ENCODE measurements at regions not wholly inside any gene's neighbourhood (a gene's known extent, or its start where the extent isn't known, plus 50 kb on each side); places are given as distances from the start of the nearest gene placed in this dataset.

GRCh38 chr6:27772261-27773001 lies 139.8 kb downstream of the OR2B2 start:
- Mint-ChIP-seq H3K36me3 (no peaks in the 10 kb centered on the region), H3K9me3 (no peaks in the 10 kb centered on the region), H3K4me1 (peaks cover 13% of the 10 kb centered on the region), H3K27me3 (peaks cover 30% of the 10 kb centered on the region), H3K27ac (peak overlapping the region; percentile 56), H3K4me3 (peak overlapping the region; percentile 48)
- peak; percentile 98 for ATAC-seq (ENCODE audit: low read depth)
- DNase-seq = peak; percentile 91
- POLR2A ChIA-PET = interaction anchor here (0.6 to 1.8 kb wide), 12 partner anchors 9 to 625 kb away, joined by 3 to 9 read pairs (median 4); a partner anchor contains a TSS

GRCh38 chr6:27771235-27771634 lies 141.0 kb downstream of the OR2B2 start:
- H3K9me3 Mint-ChIP-seq = no peaks in the 10 kb centered on the region
- ATAC-seq (ENCODE audit: low read depth) = no peak
- no peak for DNase-seq
- H3K27ac Mint-ChIP-seq = no peak overlapping the region
- no peak overlapping the region for H3K4me3 Mint-ChIP-seq
- H3K4me1 Mint-ChIP-seq = peaks cover 13% of the 10 kb centered on the region
- peaks cover 29% of the 10 kb centered on the region for H3K27me3 Mint-ChIP-seq
- H3K36me3 Mint-ChIP-seq = no peaks in the 10 kb centered on the region
- POLR2A ChIA-PET = interaction anchor here (1.7 to 1.8 kb wide), 2 partner anchors 15 to 124 kb away, joined by 4 to 7 read pairs; no protein-coding TSS in a partner anchor

GRCh38 chr6:27770724-27771123 lies 141.5 kb downstream of the OR2B2 start:
- Mint-ChIP-seq H3K36me3 (no peaks in the 10 kb centered on the region), H3K27ac (no peak overlapping the region), H3K4me1 (peaks cover 13% of the 10 kb centered on the region), H3K27me3 (peaks cover 29% of the 10 kb centered on the region), H3K4me3 (no peak overlapping the region), H3K9me3 (no peaks in the 10 kb centered on the region)
- POLR2A ChIA-PET = no interaction called here
- DNase-seq (no peak), ATAC-seq (ENCODE audit: low read depth) (no peak)

- no peaks in the 10 kb centered on the region for H3K9me3 Mint-ChIP-seq
- H3K4me1 Mint-ChIP-seq = peaks cover 13% of the 10 kb centered on the region
- ATAC-seq (ENCODE audit: low read depth) = no peak
- no peak for DNase-seq
- H3K36me3 Mint-ChIP-seq = no peaks in the 10 kb centered on the region
- H3K27ac Mint-ChIP-seq = no peak overlapping the region
- POLR2A ChIA-PET = interaction anchor here (1.1 to 1.2 kb wide), 2 partner anchors 12 to 40 kb away, joined by 3 read pairs; a partner anchor contains a TSS
- H3K4me3 Mint-ChIP-seq = no peak overlapping the region
- peaks cover 20% of the 10 kb centered on the region for H3K27me3 Mint-ChIP-seq
Observed at GRCh38 chr6:27768556-27768955, 143.6 kb downstream of the OR2B2 start.

GRCh38 chr6:27767851-27768250 lies 144.3 kb downstream of the OR2B2 start:
- Mint-ChIP-seq H3K9me3 (no peaks in the 10 kb centered on the region), H3K4me1 (peaks cover 13% of the 10 kb centered on the region), H3K36me3 (no peaks in the 10 kb centered on the region), H3K27me3 (peaks cover 19% of the 10 kb centered on the region), H3K27ac (no peak overlapping the region), H3K4me3 (no peak overlapping the region)
- POLR2A ChIA-PET = no interaction called here
- no peak for DNase-seq
- ATAC-seq (ENCODE audit: low read depth) = no peak

- DNase-seq (no peak), ATAC-seq (ENCODE audit: low read depth) (no peak)
- peaks cover 6% of the 10 kb centered on the region for H3K4me1 Mint-ChIP-seq
- POLR2A ChIA-PET = interaction anchor here (0.7 kb wide), 1 partner anchor 9 kb away, joined by 3 read pairs; no protein-coding TSS in a partner anchor
- H3K36me3 Mint-ChIP-seq = no peaks in the 10 kb centered on the region
- H3K27me3 Mint-ChIP-seq = peaks cover 15% of the 10 kb centered on the region
- no peaks in the 10 kb centered on the region for H3K9me3 Mint-ChIP-seq
- H3K27ac Mint-ChIP-seq = no peak overlapping the region
- no peak overlapping the region for H3K4me3 Mint-ChIP-seq
Observed at GRCh38 chr6:27766405-27766804, 145.8 kb downstream of the OR2B2 start.

GRCh38 chr6:27765028-27765590 lies 147.1 kb downstream of the OR2B2 start:
- POLR2A ChIA-PET = no interaction called here
- Mint-ChIP-seq H3K27me3 (peaks cover 3% of the 10 kb centered on the region), H3K4me3 (peak overlapping the region; percentile 18), H3K9me3 (no peaks in the 10 kb centered on the region), H3K36me3 (no peaks in the 10 kb centered on the region), H3K4me1 (peaks cover 10% of the 10 kb centered on the region), H3K27ac (no peak overlapping the region)
- ATAC-seq (ENCODE audit: low read depth) (no peak), DNase-seq (no peak)

- POLR2A ChIA-PET = interaction anchor here (2.2 kb wide), 1 partner anchor 132 kb away, joined by 6 read pairs; a partner anchor contains a TSS
- Mint-ChIP-seq H3K9me3 (no peaks in the 10 kb centered on the region), H3K27me3 (no peaks in the 10 kb centered on the region), H3K4me3 (peak overlapping the region; percentile 35), H3K27ac (no peak overlapping the region), H3K36me3 (no peaks in the 10 kb centered on the region), H3K4me1 (peaks cover 20% of the 10 kb centered on the region)
- DNase-seq (no peak), ATAC-seq (ENCODE audit: low read depth) (no peak)
Observed at GRCh38 chr6:27761391-27761790, 150.8 kb downstream of the OR2B2 start.

- Mint-ChIP-seq H3K9me3 (no peaks in the 10 kb centered on the region), H3K27ac (no peak overlapping the region), H3K27me3 (no peaks in the 10 kb centered on the region), H3K4me3 (no peak overlapping the region), H3K4me1 (peaks cover 20% of the 10 kb centered on the region), H3K36me3 (no peaks in the 10 kb centered on the region)
- POLR2A ChIA-PET = no interaction called here
- ATAC-seq (ENCODE audit: low read depth) = no peak
- no peak for DNase-seq
Observed at GRCh38 chr6:27760464-27760863, 151.7 kb downstream of the OR2B2 start.

- Mint-ChIP-seq H3K36me3 (no peaks in the 10 kb centered on the region), H3K27ac (no peak overlapping the region), H3K4me1 (peaks cover 23% of the 10 kb centered on the region), H3K9me3 (no peaks in the 10 kb centered on the region), H3K27me3 (no peaks in the 10 kb centered on the region), H3K4me3 (no peak overlapping the region)
- no peak for ATAC-seq (ENCODE audit: low read depth)
- POLR2A ChIA-PET = interaction anchor here (0.8 kb wide), 1 partner anchor 107 kb away, joined by 3 read pairs; a partner anchor contains a TSS
- no peak for DNase-seq
Observed at GRCh38 chr6:27759930-27760329, 152.3 kb downstream of the OR2B2 start.

- POLR2A ChIA-PET = no interaction called here
Observed at GRCh38 chr6:27758491-27758890, 153.7 kb downstream of the OR2B2 start.

GRCh38 chr6:27757307-27757706 lies 154.9 kb downstream of the OR2B2 start:
- H3K4me1 Mint-ChIP-seq = peaks cover 33% of the 10 kb centered on the region

More at GRCh38 chr6:27758491-27758890, 153.7 kb downstream of the OR2B2 start:
- Mint-ChIP-seq H3K9me3 (no peaks in the 10 kb centered on the region), H3K27me3 (no peaks in the 10 kb centered on the region), H3K36me3 (no peaks in the 10 kb centered on the region), H3K4me1 (peaks cover 30% of the 10 kb centered on the region), H3K4me3 (peak overlapping the region; percentile 86), H3K27ac (no peak overlapping the region)
- ATAC-seq (ENCODE audit: low read depth) (no peak), DNase-seq (no peak)

GRCh38 chr6:27755768-27756167 lies 156.4 kb downstream of the OR2B2 start:
- Mint-ChIP-seq H3K36me3 (no peaks in the 10 kb centered on the region), H3K4me1 (peaks cover 35% of the 10 kb centered on the region), H3K4me3 (no peak overlapping the region), H3K27ac (peak overlapping the region; percentile 49), H3K9me3 (no peaks in the 10 kb centered on the region), H3K27me3 (no peaks in the 10 kb centered on the region)
- POLR2A ChIA-PET = interaction anchor here (1.2 to 2.2 kb wide), 3 partner anchors 16 to 623 kb away, joined by 3 to 7 read pairs (median 3); partner anchors contain the start of gene ZNF184
- ATAC-seq (ENCODE audit: low read depth) = no peak
- no peak for DNase-seq

More at GRCh38 chr6:27757307-27757706, 154.9 kb downstream of the OR2B2 start:
- H3K36me3 Mint-ChIP-seq = no peaks in the 10 kb centered on the region
- DNase-seq (peak; percentile 71), ATAC-seq (ENCODE audit: low read depth) (peak; percentile 47)
- H3K27me3 Mint-ChIP-seq = no peaks in the 10 kb centered on the region
- H3K27ac Mint-ChIP-seq = peak overlapping the region; percentile 80
- H3K4me3 Mint-ChIP-seq = peak overlapping the region; percentile 86
- POLR2A ChIA-PET = interaction anchor here (0.9 to 2.2 kb wide), 7 partner anchors 9 to 625 kb away, joined by 3 to 9 read pairs (median 6); a partner anchor contains a TSS
- no peaks in the 10 kb centered on the region for H3K9me3 Mint-ChIP-seq

All from activated naive CD8-positive, alpha-beta T cell treated with anti-CD3 and anti-CD28 coated beads, Interleukin-2, amount 10 ng/mL, durations not matched to agents 7 days and 5 days (primary cell).